Caki2 (cell line): ENCODE measurements at regions not wholly inside any gene's neighbourhood (a gene's known extent, or its start where the extent isn't known, plus 50 kb on each side); places are given as distances from the start of the nearest gene placed in this dataset.

ENCODE experiments used
- DNase-seq: peaks from one replicate; pipeline ENCODE4 v3.0.0-alpha.2; 2015; ENCODE audit warnings: low read depth
- in situ Hi-C: cut with HindIII; loops from 2 replicates; pipeline ENCODE4 v1.10.0; 2016; ENCODE audit warnings: low sequenced_read_pairs, low pct_unique_long_range_greater_than_20kb, mixed read lengths

GRCh38 chr6:22886650-22887581 lies 317.6 kb downstream of the HDGFL1 start:
- in situ Hi-C loops, result no loop called here
- DNase-seq, result no peak

- peak; percentile 86 for DNase-seq
- in situ Hi-C loops, result no loop called here
These were observed 318.9 kb downstream of the HDGFL1 start for GRCh38 chr6:22888163-22888752.

GRCh38 chr6:22891934-22892333 lies 322.6 kb downstream of the HDGFL1 start:
- DNase-seq, result no peak
- in situ Hi-C loops, result no loop called here

- in situ Hi-C loops, result no loop called here
- peak; percentile 89 for DNase-seq
These were observed 323.1 kb downstream of the HDGFL1 start for GRCh38 chr6:22892452-22892851.

- DNase-seq, result no peak
- in situ Hi-C loops, result no loop called here
These were observed 327.3 kb downstream of the HDGFL1 start for GRCh38 chr6:22896696-22897095.

- in situ Hi-C loops, result no loop called here
- DNase-seq, result no peak
These were observed 330.1 kb downstream of the HDGFL1 start for GRCh38 chr6:22899426-22899825.

- DNase-seq, result no peak
- in situ Hi-C loops, result no loop called here
These were observed 334.5 kb downstream of the HDGFL1 start for GRCh38 chr6:22903826-22904225.

- DNase-seq, result no peak
- in situ Hi-C loops, result no loop called here
These were observed 335.1 kb downstream of the HDGFL1 start for GRCh38 chr6:22904431-22904830.

- in situ Hi-C loops, result no loop called here
These were observed 336.8 kb downstream of the HDGFL1 start for GRCh38 chr6:22906091-22906549.

GRCh38 chr6:22907085-22907484 lies 337.7 kb downstream of the HDGFL1 start:
- in situ Hi-C loops, result no loop called here

More at GRCh38 chr6:22906091-22906549, 336.8 kb downstream of the HDGFL1 start:
- DNase-seq, result peak; percentile 37

GRCh38 chr6:22910370-22910769 lies 341.0 kb downstream of the HDGFL1 start:
- in situ Hi-C loops, result no loop called here
- no peak for DNase-seq

More at GRCh38 chr6:22907085-22907484, 337.7 kb downstream of the HDGFL1 start:
- no peak for DNase-seq

- in situ Hi-C loops, result no loop called here
These were observed 344.2 kb downstream of the HDGFL1 start for GRCh38 chr6:22913612-22914011.

GRCh38 chr6:22917344-22917743 lies 348.0 kb downstream of the HDGFL1 start:
- no peak for DNase-seq
- in situ Hi-C loops, result no loop called here

More at GRCh38 chr6:22913612-22914011, 344.2 kb downstream of the HDGFL1 start:
- no peak for DNase-seq

- DNase-seq, result no peak
- in situ Hi-C loops, result no loop called here
These were observed 352.5 kb downstream of the HDGFL1 start for GRCh38 chr6:22921828-22922227.

GRCh38 chr6:22925304-22925835 lies 356.0 kb downstream of the HDGFL1 start:
- in situ Hi-C loops, result no loop called here
- DNase-seq, result no peak

- no peak for DNase-seq
- in situ Hi-C loops, result no loop called here
These were observed 356.8 kb downstream of the HDGFL1 start for GRCh38 chr6:22925920-22926789.

GRCh38 chr6:22926790-22927354 lies 357.5 kb downstream of the HDGFL1 start:
- in situ Hi-C loops, result no loop called here
- DNase-seq, result no peak

GRCh38 chr6:22928775-22929174 lies 359.4 kb downstream of the HDGFL1 start:
- in situ Hi-C loops, result no loop called here
- no peak for DNase-seq
